Gastrocnemius medialis (tissue), 4 donors: ENCODE measurements at regions not wholly inside any gene's neighbourhood (a gene's known extent, or its start where the extent isn't known, plus 50 kb on each side); places are given as distances from the start of the nearest gene placed in this dataset.
"Not testable (repeated sequence)": the region's sequence is repeated elsewhere in the genome, so short reads cannot be mapped to it uniquely, and the experiment has no call there.

ENCODE experiments used
- ATAC-seq, 2 donors: fragments of 150-250 bp; one replicate each; pipeline ENCODE4 v1.9.1; 2016
- DNase-seq, 2 donors: peaks; one replicate each; pipeline ENCODE4 v3.0.0-alpha.2; 2019
- H3K27ac ChIP-seq, 4 donors: fragments of 200-600 bp; sonication (generic); 1 replicate in 1 of 4; 2 replicates in 3 of 4; pipeline ENCODE4 v1.5.1; 2016 to 2018; ENCODE audit warnings: mild to moderate bottlenecking in 2 of 4, moderate library complexity in 1 of 4
- H3K27me3 ChIP-seq, 3 donors: fragments of 200-600 bp; sonication (generic) in 2 of 3; 1 replicate in 1 of 3; 2 replicates in 2 of 3; pipeline versions ENCODE4 v1.5.1 to v1.6.0; 2016 to 2019; ENCODE audit warnings: mild to moderate bottlenecking in 1 of 3, moderate library complexity in 1 of 3
- H3K36me3 ChIP-seq, 2 donors: fragments of 200-600 bp; sonication (generic) in 1 of 2; one replicate each; pipeline ENCODE4 v1.5.1; 2017 to 2018
- H3K4me1 ChIP-seq, 2 donors: fragments of 200-600 bp; sonication (generic) in 1 of 2; one replicate each; pipeline ENCODE4 v1.5.1; 2016 to 2017; ENCODE audit warnings: mild to moderate bottlenecking in 2 of 2
- H3K4me3 ChIP-seq, 4 donors: fragments of 200-600 bp; sonication (generic) in 3 of 4; 1 replicate in 1 of 4; 2 replicates in 3 of 4; pipeline ENCODE4 v1.5.1; 2016 to 2019; ENCODE audit warnings: mild to moderate bottlenecking in 2 of 4
- H3K9me3 ChIP-seq, 3 donors: fragments of 200-600 bp; sonication (generic) in 2 of 3; 1 replicate in 1 of 3; 2 replicates in 2 of 3; pipeline ENCODE4 v1.5.1; 2016 to 2019
- CTCF ChIP-seq, 5 experiments: fragments of 450-650 bp in 3 of 5; fragments of 200-600 bp in 2 of 5; sonication (generic) in 2 of 5; IDR thresholded peaks in 4 of 5; conservative IDR thresholded peaks in 1 of 5; 1 replicate in 4 of 5; 2 replicates in 1 of 5; pipeline ENCODE4 v1.5.1; 2016 to 2019; ENCODE audit warnings: antibody characterized with exemption in 5 of 5, mild to moderate bottlenecking in 3 of 5, moderate library complexity in 3 of 5
- POLR2A ChIP-seq, 2 donors: fragments of 450-650 bp; IDR thresholded peaks; one replicate each; pipeline ENCODE4 v1.6.1; 2017; ENCODE audit warnings: antibody characterized with exemption in 2 of 2, mild to moderate bottlenecking in 2 of 2, moderate library complexity in 2 of 2
- in situ Hi-C, 4 donors: fragments of 200-750 bp; cut with MboI; loops; one replicate each; pipeline versions ENCODE4 v1.15.0 to v1.8.0; 2017; ENCODE audit warnings: low sequenced_read_pairs in 4 of 4
- intact Hi-C: fragments of 100-400 bp; cut with DNase I; formaldehyde crosslinking; loops from one replicate; pipeline ENCODE4 v1.15.1; 2023; ENCODE audit warnings: low total_unique reads

- Histone ChIP-seq H3K27ac (no peak overlapping the region), H3K4me1 (no peaks in the 10 kb centered on the region), H3K27me3 (no peaks in the 10 kb centered on the region), H3K9me3 (no peaks in the 10 kb centered on the region), H3K4me3 (no peak overlapping the region), H3K36me3 (no peaks in the 10 kb centered on the region)
- in situ Hi-C loops (no loop called here), intact Hi-C loops (no loop called here)
- TF ChIP-seq CTCF (IDR thresholded peaks at IDR 0.05 in 4 of 5, conservative IDR thresholded peaks at IDR 0.05 in 1 of 5), result no peak
- no peak for TF ChIP-seq POLR2A (IDR thresholded peaks at IDR 0.05)
- DNase-seq (no peak), ATAC-seq (peak; percentile 33 to 56)
Measured at GRCh38 chr10:33484787-33485186, 150.3 kb upstream of the NRP1 start.

DNA sequence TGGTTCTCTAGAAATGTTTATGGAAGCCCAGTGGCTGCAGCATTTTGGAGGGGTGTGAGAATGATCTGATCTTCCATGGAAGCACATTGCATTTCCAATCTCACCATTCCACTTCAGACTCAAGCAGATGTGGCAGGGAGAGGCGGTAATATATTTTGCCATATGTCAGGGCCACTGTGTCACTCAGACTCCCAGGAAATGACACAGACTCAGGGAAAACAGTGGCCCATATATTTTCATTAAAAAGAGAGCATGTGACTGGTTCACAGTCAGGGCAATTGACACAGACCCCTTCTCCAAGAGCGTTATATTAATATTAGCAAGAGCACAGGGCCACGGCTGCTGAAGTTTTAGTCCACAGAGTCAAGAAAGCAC is 149.3 kb upstream of the NRP1 start:
- intact Hi-C loops, result no loop called here
- Histone ChIP-seq H3K27ac (no peak overlapping the region), H3K9me3 (no peaks in the 10 kb centered on the region), H3K36me3 (no peaks in the 10 kb centered on the region), H3K27me3 (no peaks in the 10 kb centered on the region), H3K4me3 (no peak overlapping the region), H3K4me1 (no peaks in the 10 kb centered on the region)
- TF ChIP-seq POLR2A (IDR thresholded peaks at IDR 0.05) (no peak), CTCF (IDR thresholded peaks at IDR 0.05 in 4 of 5, conservative IDR thresholded peaks at IDR 0.05 in 1 of 5) (no peak)
- in situ Hi-C loops, result no loop called here
- DNase-seq (no peak), ATAC-seq (no peak)

DNA sequence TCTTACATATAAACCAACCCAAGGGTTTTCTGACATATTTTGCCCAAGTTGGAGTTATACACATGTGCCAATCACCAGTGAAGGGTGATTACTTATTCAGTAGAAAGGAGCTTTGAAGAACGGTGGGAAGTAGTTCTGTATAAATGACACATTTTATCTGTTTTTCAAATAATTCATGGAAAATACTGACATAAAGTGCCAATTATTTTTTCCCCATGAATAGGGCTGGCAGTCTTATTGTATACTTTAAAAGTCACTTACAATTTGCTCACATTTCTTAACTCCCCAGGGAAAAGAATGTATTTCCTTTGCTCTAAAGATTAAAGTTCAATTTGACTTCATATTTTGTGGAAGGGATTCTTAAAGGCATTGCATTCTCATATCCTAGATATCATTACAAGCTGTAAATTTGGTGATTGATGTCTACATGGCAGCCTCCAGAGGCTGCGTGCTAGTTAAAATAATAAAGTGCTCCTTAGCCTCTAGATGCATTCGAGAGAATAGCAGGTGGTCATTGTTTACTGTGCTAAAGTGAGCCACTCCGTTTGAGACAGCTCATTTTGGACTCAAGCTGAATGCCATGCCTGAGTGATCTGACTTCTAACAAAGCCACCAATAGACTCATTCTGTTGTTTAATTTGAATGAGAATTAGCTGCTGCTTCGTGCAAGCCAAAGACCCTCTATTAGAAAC is 148.8 kb upstream of the NRP1 start:
- in situ Hi-C loops, result no loop called here
- Histone ChIP-seq H3K9me3 (no peaks in the 10 kb centered on the region), H3K36me3 (no peaks in the 10 kb centered on the region), H3K4me3 (no peak overlapping the region), H3K4me1 (no peaks in the 10 kb centered on the region), H3K27me3 (no peaks in the 10 kb centered on the region), H3K27ac (no peak overlapping the region)
- DNase-seq, result no peak
- TF ChIP-seq CTCF (IDR thresholded peaks at IDR 0.05 in 4 of 5, conservative IDR thresholded peaks at IDR 0.05 in 1 of 5), result no peak
- TF ChIP-seq POLR2A (IDR thresholded peaks at IDR 0.05), result no peak
- intact Hi-C loops, result no loop called here
- ATAC-seq, result no peak

- no peak for DNase-seq
- Histone ChIP-seq H3K9me3 (no peaks in the 10 kb centered on the region), H3K4me3 (no peak overlapping the region), H3K4me1 (no peaks in the 10 kb centered on the region), H3K27me3 (no peaks in the 10 kb centered on the region), H3K36me3 (no peaks in the 10 kb centered on the region), H3K27ac (no peak overlapping the region)
- in situ Hi-C loops (no loop called here), intact Hi-C loops (no loop called here)
- no peak for ATAC-seq
- no peak for TF ChIP-seq CTCF (IDR thresholded peaks at IDR 0.05 in 4 of 5, conservative IDR thresholded peaks at IDR 0.05 in 1 of 5)
- TF ChIP-seq POLR2A (IDR thresholded peaks at IDR 0.05), result no peak
Measured at GRCh38 chr10:33482486-33482885, 148.0 kb upstream of the NRP1 start.

DNA sequence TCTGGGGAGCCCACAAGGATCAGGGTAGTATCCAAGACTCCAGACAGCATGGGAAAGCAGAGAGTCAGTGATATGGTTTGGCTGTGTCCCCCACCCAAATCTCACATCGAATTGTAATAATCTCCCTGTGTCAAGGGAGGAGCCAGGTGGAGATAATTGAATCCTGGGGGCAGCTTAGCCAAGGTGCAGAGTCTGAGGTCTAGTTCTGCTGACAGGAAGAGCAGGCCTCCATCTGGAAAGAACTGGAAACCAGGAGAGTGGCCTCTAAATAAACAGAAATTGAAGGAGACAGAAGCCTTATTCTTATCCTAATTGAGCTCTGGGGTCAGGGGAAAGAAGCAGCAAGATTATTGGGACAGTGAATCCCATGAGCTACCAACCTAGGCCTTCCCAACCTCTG is 146.7 kb upstream of the NRP1 start:
- DNase-seq (no peak), ATAC-seq (no peak)
- in situ Hi-C loops, result no loop called here
- H3K4me1 ChIP-seq, result peaks cover 0 to 5% of the 10 kb centered on the region in 2 donors
- no peak overlapping the region for H3K27ac ChIP-seq
- intact Hi-C loops, result no loop called here
- H3K4me3 ChIP-seq, result no peak overlapping the region
- no peaks in the 10 kb centered on the region for H3K27me3 ChIP-seq
- no peaks in the 10 kb centered on the region for H3K9me3 ChIP-seq
- TF ChIP-seq CTCF (IDR thresholded peaks at IDR 0.05 in 4 of 5, conservative IDR thresholded peaks at IDR 0.05 in 1 of 5) (no peak), POLR2A (IDR thresholded peaks at IDR 0.05) (no peak)
- no peaks in the 10 kb centered on the region for H3K36me3 ChIP-seq

- intact Hi-C loops, ATAC-seq, H3K27me3 ChIP-seq, H3K4me3 ChIP-seq, H3K27ac ChIP-seq, DNase-seq, in situ Hi-C loops, H3K9me3 ChIP-seq, H3K36me3 ChIP-seq, H3K4me1 ChIP-seq: not testable (repeated sequence)
Measured at GRCh38 chr10:33480417-33480816, 145.9 kb upstream of the NRP1 start.
